OCI-LY7 (cell line): ENCODE measurements at regions not wholly inside any gene's neighbourhood (a gene's known extent, or its start where the extent isn't known, plus 50 kb on each side); places are given as distances from the start of the nearest gene placed in this dataset.

ENCODE experiments used
- BruUV-seq: library from RNA; stranded (reverse); fragments of 400-500 nt; replicated peaks from 2 replicates; lab custom pipeline; 2021; lab: Mats Ljungman, UMichigan
- CTCF ChIA-PET: fragments of 300-600 bp; sonication (Branson Sonifier 250); formaldehyde crosslinking; loops from one replicate; lab custom pipeline; 2022; ENCODE audit warnings: antibody characterized with exemption; ENCODE audit not compliant: unreplicated experiment; lab: Charles Lee
- POLR2A ChIA-PET: fragments of 300-600 bp; sonication (Branson Sonifier 250); formaldehyde crosslinking; loops from one replicate; lab custom pipeline; 2022; ENCODE audit warnings: antibody characterized with exemption; lab: Charles Lee
- DNase-seq: peaks from one replicate; pipeline ENCODE4 v3.0.0-alpha.2; 2015; ENCODE audit warnings: low spot score
- H2AFZ ChIP-seq: fragments of 200-600 bp; sonication (generic), shearing (Covaris generic); 2 replicates; pipeline ENCODE4 v1.6.1; 2014; ENCODE audit warnings: mild to moderate bottlenecking, antibody characterized with exemption, low read length, moderate library complexity
- H3K27ac ChIP-seq: fragments of 200-600 bp; sonication (generic); 2 replicates; pipeline ENCODE4 v1.5.1; 2014; ENCODE audit warnings: mixed run types, low read depth, mild to moderate bottlenecking, moderate library complexity, low read length, inconsistent platforms; ENCODE audit not compliant: poor library complexity, severe bottlenecking
- H3K36me3 ChIP-seq: fragments of 200-600 bp; sonication (generic); 2 replicates; pipeline ENCODE4 v1.6.1; 2014; ENCODE audit warnings: mild to moderate bottlenecking, antibody characterized with exemption, low read length, moderate library complexity, mixed read lengths; ENCODE audit not compliant: insufficient read depth
- H3K4me1 ChIP-seq: fragments of 200-600 bp; sonication (generic); 2 replicates; pipeline ENCODE4 v1.5.1; 2014; ENCODE audit warnings: mild to moderate bottlenecking, low read length; ENCODE audit not compliant: insufficient read depth, poor library complexity, severe bottlenecking
- H3K4me2 ChIP-seq: fragments of 200-600 bp; sonication (generic); 2 replicates; pipeline ENCODE4 v1.6.1; 2014; ENCODE audit warnings: mild to moderate bottlenecking, low read length
- H3K4me3 ChIP-seq: fragments of 200-600 bp; sonication (generic); 2 replicates; pipeline ENCODE4 v1.5.1; 2014; ENCODE audit warnings: mild to moderate bottlenecking, low read depth, low read length; ENCODE audit not compliant: poor library complexity, severe bottlenecking
- H3K79me2 ChIP-seq: fragments of 200-600 bp; sonication (generic); 2 replicates; pipeline ENCODE4 v1.6.1; 2016; ENCODE audit warnings: low read depth, mild to moderate bottlenecking, low read length, moderate library complexity, mixed read lengths; ENCODE audit not compliant: insufficient read depth
- H3K9me2 ChIP-seq: fragments of 200-600 bp; sonication (generic); 2 replicates; pipeline ENCODE4 v1.6.1; 2016; ENCODE audit warnings: mild to moderate bottlenecking, low read length, mixed read lengths; ENCODE audit not compliant: insufficient read depth
- H3K9me3 ChIP-seq: fragments of 200-600 bp; sonication (generic); 2 replicates; pipeline ENCODE4 v1.6.1; 2014; ENCODE audit warnings: mild to moderate bottlenecking, mixed run types, low read length, mixed read lengths
- H4K20me1 ChIP-seq: fragments of 200-600 bp; sonication (generic); 2 replicates; pipeline ENCODE4 v1.6.1; 2014; ENCODE audit warnings: mild to moderate bottlenecking, antibody characterized with exemption, low read length, moderate library complexity, mixed read lengths; ENCODE audit not compliant: insufficient read depth
- EZH2phosphoT487 ChIP-seq: fragments of 200-600 bp; sonication (generic); IDR thresholded peaks from 2 replicates; pipeline ENCODE4 v1.6.1; 2018; ENCODE audit warnings: low read depth, borderline replicate concordance, mild to moderate bottlenecking, mixed run types, antibody characterized with exemption, low read length, moderate library complexity, mixed read lengths
- intact Hi-C: fragments of 100-400 bp; cut with micrococcal nuclease; formaldehyde crosslinking; loops from one replicate; pipeline ENCODE4 v1.10.0; 2022; ENCODE audit not compliant: unreplicated experiment
- TF ChIP-seq, protein P1 (sequence below): fragments of 200-600 bp; sonication (generic); conservative IDR thresholded peaks from 2 replicates; pipeline ENCODE4 v1.5.1; 2014; ENCODE audit warnings: mild to moderate bottlenecking, antibody characterized with exemption, low read length, moderate library complexity, mixed read lengths

DNA sequence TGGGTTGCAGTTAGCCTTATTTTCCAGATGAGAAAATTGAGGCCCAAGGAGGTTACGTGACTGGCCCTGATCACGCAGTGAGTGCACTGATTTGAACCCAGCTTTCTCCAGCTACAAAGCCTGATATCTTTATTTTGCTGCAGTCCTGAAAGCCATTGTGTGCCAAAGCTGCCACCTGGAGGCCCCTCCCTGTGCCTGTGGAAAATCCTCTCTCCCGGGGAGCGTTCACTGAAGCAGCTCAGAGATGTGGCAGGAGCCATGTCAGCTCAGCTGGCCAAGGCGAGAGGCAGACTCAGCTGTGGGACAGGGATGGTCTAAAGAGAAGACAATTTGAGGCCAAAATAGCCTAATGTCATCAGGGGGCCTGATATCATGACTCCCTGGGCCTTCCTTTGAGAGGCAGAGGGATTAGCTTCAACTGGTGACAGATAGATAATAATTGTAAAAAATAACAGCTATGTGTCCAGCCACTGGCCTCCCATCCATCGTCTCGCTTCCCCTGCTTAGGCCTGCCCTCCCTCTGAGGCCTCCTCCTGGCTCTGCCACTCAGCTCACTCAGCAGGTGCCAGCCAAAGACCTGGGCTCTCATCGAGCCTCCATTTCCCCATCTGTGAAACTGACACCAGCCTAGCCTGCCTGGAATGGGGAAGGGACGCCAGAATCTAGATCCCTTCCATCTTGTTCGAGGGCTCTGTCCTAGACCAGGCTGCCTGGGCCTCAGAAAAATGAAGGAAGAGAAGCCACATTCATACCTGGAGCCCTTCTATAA lies 74.3 kb upstream of the GGTA1 start:
- Histone ChIP-seq H4K20me1 (no peaks in the 10 kb centered on the region), H3K27ac (no peak overlapping the region), H3K4me3 (no peak overlapping the region), H3K79me2 (no peaks in the 10 kb centered on the region), H2AFZ (no peak overlapping the region), H3K9me2 (no peaks in the 10 kb centered on the region), H3K36me3 (no peaks in the 10 kb centered on the region), H3K4me1 (no peaks in the 10 kb centered on the region), H3K9me3 (no peaks in the 10 kb centered on the region), H3K4me2 (no peak overlapping the region)
- TF ChIP-seq EZH2phosphoT487 = no peak
- CTCF ChIA-PET = no interaction called here
- intact Hi-C loops = no loop called here
- BruUV-seq = no TSS peak
- no peak for DNase-seq
- POLR2A ChIA-PET = interaction anchor here (0.8 kb wide), 1 partner anchor 11 kb away, joined by 4 read pairs; no protein-coding TSS in a partner anchor

DNA sequence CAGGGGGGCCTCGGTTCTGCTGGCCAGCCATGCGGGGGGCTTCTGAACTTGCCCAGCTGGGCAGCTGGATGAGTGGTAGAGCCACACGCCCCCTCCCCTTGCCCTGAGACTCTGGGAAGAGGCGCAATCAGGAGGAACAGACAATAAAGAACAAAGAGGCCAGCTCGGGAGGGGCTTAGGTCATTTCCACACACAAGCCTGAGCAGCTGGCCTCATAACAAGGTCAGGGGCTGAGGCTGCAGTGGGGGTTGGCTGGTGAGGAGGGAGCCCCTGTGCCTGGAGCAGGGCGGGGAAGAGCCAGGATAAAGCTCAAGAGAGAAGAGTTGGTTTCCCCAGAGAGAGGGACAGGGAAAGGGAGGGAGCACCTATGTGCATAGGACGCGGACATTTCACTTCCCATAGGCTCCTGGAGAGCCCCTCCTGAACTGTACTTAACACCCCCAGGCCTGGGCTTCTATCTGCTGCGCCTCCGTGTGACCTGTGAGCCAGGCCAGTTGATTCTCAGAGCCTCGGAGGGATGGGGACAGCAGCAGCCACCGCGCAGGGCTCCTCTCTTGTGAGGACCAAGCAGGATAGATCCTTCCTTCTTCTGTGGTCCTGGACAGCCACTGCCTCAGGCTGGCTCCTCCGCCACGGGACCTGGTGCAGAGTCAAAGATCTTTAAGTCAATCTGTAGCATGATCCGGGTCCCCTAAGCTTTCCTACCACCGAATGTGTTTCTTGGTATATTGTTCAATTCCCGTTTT lies 75.3 kb upstream of the GGTA1 start:
- no peaks in the 10 kb centered on the region for H4K20me1 ChIP-seq
- TF ChIP-seq, protein P1, sequence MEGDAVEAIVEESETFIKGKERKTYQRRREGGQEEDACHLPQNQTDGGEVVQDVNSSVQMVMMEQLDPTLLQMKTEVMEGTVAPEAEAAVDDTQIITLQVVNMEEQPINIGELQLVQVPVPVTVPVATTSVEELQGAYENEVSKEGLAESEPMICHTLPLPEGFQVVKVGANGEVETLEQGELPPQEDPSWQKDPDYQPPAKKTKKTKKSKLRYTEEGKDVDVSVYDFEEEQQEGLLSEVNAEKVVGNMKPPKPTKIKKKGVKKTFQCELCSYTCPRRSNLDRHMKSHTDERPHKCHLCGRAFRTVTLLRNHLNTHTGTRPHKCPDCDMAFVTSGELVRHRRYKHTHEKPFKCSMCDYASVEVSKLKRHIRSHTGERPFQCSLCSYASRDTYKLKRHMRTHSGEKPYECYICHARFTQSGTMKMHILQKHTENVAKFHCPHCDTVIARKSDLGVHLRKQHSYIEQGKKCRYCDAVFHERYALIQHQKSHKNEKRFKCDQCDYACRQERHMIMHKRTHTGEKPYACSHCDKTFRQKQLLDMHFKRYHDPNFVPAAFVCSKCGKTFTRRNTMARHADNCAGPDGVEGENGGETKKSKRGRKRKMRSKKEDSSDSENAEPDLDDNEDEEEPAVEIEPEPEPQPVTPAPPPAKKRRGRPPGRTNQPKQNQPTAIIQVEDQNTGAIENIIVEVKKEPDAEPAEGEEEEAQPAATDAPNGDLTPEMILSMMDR = no peak
- no peak for TF ChIP-seq EZH2phosphoT487
- POLR2A ChIA-PET = interaction anchor here (0.8 kb wide), 1 partner anchor 10 kb away, joined by 4 read pairs; no protein-coding TSS in a partner anchor
- H3K9me2 ChIP-seq = no peaks in the 10 kb centered on the region
- H3K4me3 ChIP-seq = no peak overlapping the region
- H3K79me2 ChIP-seq = no peaks in the 10 kb centered on the region
- H3K4me2 ChIP-seq = no peak overlapping the region
- H3K36me3 ChIP-seq = no peaks in the 10 kb centered on the region
- CTCF ChIA-PET = interaction anchor here (0.6 kb wide), 1 partner anchor 67 kb away, joined by 3 read pairs; no protein-coding TSS in a partner anchor
- H2AFZ ChIP-seq = no peak overlapping the region
- no peak overlapping the region for H3K27ac ChIP-seq
- intact Hi-C loops = no loop called here
- H3K4me1 ChIP-seq = no peaks in the 10 kb centered on the region
- no TSS peak for BruUV-seq
- no peak for DNase-seq
- no peaks in the 10 kb centered on the region for H3K9me3 ChIP-seq

DNA sequence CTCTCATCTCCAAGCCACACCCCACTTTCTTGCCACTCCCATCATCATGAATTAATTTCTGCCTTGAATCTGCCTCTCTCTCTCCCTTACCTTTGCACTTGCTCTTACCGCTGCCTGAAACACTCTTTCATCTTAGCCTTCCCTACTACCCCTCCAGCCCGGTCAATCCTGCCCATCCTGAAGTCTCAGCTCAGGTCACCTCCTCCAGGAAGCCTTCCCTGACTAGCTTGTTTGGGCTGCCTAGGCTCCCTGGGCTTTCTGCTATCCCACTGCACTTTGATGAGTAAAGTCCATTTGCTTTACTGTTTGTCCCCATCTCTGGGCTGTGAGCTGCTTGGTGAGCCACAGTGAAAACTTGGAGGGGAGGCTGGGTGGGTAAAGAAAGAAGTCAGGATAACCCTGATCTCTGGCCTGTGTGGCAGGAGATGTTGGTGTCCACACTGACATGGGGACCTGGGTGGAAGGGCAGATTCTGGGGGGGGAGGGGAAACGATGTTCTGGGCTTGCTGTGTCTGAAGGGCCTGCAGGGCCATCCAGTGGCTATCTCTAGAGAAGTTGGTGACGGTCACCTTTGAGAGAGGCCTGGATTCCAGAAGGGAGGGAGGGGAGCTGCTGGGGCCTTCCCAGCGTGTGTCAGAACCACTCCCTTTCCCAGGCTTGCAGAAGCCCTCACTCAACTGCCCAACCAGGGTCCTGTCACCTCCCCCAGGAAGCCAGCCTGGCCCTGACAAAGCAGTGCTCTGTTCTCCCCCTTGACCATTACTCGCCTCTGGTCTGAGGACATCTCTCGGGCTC lies 75.0 kb upstream of the DAB2IP start:
- TF ChIP-seq, protein P1 = no peak
- no peak for TF ChIP-seq EZH2phosphoT487
- Histone ChIP-seq H3K4me2 (no peak overlapping the region), H3K4me1 (no peaks in the 10 kb centered on the region), H3K9me2 (no peaks in the 10 kb centered on the region), H3K9me3 (no peaks in the 10 kb centered on the region), H3K36me3 (no peaks in the 10 kb centered on the region), H3K4me3 (no peak overlapping the region), H3K27ac (no peak overlapping the region), H2AFZ (no peak overlapping the region), H3K79me2 (no peaks in the 10 kb centered on the region), H4K20me1 (no peaks in the 10 kb centered on the region)
- no TSS peak for BruUV-seq
- no peak for DNase-seq
- CTCF ChIA-PET = no interaction called here
- POLR2A ChIA-PET = no interaction called here
- intact Hi-C loops = no loop called here
